GM18951 (cell line): ENCODE measurements at regions not wholly inside any gene's neighbourhood (a gene's known extent, or its start where the extent isn't known, plus 50 kb on each side); places are given as distances from the start of the nearest gene placed in this dataset.

Experiments used
- POLR2A ChIP-seq: IDR thresholded peaks from 4 replicates; pipeline ENCODE4 v1.6.1; 2011; ENCODE audit warnings: mild to moderate bottlenecking; ENCODE audit not compliant: insufficient read length, insufficient read depth; ENCODE audit errors: extremely low read depth
- in situ Hi-C: fragments of 300-500 bp; cut with MboI; formaldehyde crosslinking; loops from one replicate; pipeline ENCODE4 v1.12.0; 2022; ENCODE audit warnings: low sequenced_read_pairs, mixed read lengths, inconsistent platforms; ENCODE audit not compliant: unreplicated experiment

DNA sequence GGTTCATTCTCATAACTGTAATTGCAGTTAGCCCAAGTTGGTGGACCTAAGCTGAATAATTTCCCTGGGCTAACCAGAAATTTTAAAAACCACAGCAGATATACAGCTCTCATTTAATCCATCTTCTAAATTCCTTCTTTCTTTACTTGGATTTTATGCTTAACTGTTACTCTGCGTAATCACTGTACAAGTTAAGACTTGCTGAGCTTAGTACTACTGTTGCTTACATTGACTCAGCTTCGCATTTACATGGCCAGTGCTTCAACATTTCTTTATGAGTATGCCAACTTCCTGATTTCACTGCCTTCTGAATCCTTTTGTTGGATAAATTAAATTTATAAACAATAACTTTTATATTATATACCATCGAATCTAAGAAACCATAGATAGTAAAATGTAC is 147.4 kb downstream of the SLC38A4 start:
- in situ Hi-C loops: no loop called here
- TF ChIP-seq POLR2A: no peak

DNA sequence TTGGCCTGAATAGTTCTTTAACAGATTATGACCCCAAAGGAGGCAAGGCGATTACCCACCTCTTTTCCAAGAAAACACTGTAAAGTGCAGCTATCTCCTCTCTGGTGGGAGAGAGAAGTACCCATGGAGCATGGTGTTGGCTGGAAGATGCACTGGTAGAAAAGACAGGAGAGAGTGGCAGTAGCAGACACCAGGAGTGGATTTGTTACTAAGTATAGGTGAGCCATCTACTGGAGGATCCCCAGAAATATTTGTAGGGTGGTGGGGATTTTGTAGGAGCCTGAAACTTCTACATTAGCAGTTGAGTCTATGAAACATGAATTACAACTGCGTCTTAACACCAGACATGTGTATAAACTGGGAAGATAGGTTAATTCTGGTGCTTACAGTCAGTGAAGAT is 148.0 kb downstream of the SLC38A4 start:
- TF ChIP-seq POLR2A: no peak

GRCh38 chr12:46676797-46677520 is 148.8 kb downstream of the SLC38A4 start:
- no peak for TF ChIP-seq POLR2A
- in situ Hi-C loops: no loop called here

More for the DNA sequence above, 148.0 kb downstream of the SLC38A4 start:
- in situ Hi-C loops: no loop called here

DNA sequence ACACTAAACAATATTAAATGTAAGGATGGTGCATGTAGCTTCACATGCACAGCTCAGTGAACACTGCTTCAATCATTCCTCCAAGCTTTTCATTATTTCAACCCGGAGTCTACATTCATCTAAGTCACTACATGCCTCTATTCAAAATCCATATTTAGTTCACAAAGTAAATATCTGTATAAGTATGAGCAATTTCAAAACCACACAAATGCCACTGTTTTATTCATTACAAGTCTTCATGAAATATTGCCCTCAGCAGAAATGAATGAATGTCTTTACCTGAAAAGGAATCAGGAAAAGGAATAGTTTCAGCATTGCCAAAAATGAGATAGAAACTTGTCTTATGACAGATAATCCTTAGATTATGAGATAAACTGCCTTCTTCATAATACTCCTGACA is 149.4 kb downstream of the SLC38A4 start:
- TF ChIP-seq POLR2A: no peak
- in situ Hi-C loops: no loop called here

GRCh38 chr12:46675736-46676135 is 150.1 kb downstream of the SLC38A4 start:
- in situ Hi-C loops: no loop called here
- TF ChIP-seq POLR2A: no peak

GRCh38 chr12:46674800-46675199 is 151.0 kb downstream of the SLC38A4 start:
- in situ Hi-C loops: no loop called here
- TF ChIP-seq POLR2A: no peak

- TF ChIP-seq POLR2A: no peak
- in situ Hi-C loops: no loop called here
Measured at GRCh38 chr12:46674129-46674528, 151.7 kb downstream of the SLC38A4 start.

DNA sequence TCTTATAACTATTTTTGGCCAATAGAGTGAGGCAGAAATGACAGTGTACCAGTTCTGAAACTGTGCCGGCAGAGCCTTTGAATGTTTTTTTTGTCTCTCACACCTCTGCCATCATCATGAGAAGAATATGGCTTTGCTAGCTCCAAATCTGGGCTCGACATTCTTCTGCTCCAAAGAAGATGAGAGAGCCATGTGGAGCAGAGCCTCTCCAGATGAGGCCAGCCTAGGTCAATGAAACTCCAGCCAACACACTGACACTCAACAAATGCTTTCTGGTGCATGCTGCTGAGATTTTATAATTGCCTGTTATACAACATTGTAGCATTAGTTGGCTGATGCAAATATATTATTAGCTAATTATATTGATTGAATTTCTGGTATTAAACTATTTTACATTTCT is 154.7 kb downstream of the SLC38A4 start:
- in situ Hi-C loops: no loop called here

GRCh38 chr12:46670636-46671035 is 155.2 kb downstream of the SLC38A4 start:
- no peak for TF ChIP-seq POLR2A
- in situ Hi-C loops: no loop called here

More for the DNA sequence above, 154.7 kb downstream of the SLC38A4 start:
- no peak for TF ChIP-seq POLR2A

- in situ Hi-C loops: loop anchor here (10.0 kb wide), 1 partner anchor 315 kb away; no protein-coding TSS in a partner anchor
- no peak for TF ChIP-seq POLR2A
Measured at GRCh38 chr12:46669720-46670119, 156.1 kb downstream of the SLC38A4 start.

DNA sequence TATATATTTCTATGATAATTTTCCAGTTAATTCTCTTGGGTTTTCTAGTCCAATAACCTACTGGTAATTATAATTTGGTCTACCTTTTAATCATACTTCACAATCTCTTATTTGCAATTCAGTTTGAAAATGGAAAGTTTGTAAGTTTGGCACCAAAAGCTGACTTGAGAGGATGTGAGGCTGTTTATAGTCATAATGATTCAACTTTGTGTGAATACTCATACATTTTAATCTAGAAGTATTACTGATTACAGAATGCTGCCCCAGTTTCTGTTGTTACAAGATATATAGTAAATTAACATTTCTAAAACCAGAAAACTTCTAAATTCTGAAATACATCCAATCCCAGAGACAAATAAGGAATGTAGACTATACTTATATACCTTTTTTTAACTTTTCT is 158.2 kb downstream of the SLC38A4 start:
- in situ Hi-C loops: loop anchor here (10.0 kb wide), 1 partner anchor 313 kb away; no protein-coding TSS in a partner anchor
- no peak for TF ChIP-seq POLR2A

DNA sequence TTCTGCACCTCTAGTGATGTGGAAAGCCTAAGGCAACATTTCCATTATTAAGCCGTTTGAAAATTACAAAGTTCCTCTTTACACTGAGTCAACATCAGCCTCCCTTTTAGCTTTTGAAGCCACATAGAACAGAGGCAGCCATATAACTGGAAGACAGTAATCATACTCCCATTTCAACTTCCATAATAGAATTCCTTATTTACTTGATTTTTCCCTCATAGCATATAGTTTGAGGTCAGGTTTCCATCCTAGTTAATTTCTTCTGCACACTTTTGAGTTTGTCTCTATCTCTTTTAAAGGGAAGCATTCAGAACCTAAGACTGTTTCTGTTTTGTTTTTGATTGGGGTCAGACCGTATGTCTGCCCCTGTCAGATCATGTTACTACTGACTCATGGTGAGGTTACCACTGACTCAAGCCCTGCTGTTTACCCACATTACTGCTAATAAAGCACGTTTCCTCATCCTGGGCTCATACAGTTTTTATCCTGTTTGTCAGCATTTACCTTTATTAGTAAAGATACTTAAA is 161.0 kb downstream of the SLC38A4 start:
- in situ Hi-C loops: loop anchor here (10.0 kb wide), 1 partner anchor 310 kb away; no protein-coding TSS in a partner anchor
- TF ChIP-seq POLR2A: no peak

DNA sequence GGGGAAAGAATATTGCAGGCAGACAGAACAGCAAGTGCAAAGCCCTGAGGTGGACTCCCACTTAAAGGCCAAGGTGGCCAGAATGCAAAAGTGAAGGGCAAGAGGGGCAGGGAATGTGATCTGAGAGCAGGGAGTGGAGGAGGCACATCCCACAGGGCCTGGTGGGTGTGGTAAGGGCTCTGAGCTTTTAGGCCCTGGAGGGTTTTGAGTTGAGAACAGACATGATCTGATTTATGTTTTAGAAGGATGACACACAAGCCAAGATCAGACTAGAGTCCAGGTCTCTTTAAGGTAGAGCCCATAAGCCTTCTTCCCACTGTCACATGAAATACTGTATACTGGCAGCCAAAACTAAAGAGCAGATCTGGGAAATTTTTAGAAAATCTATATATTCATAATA is 162.5 kb downstream of the SLC38A4 start:
- in situ Hi-C loops: loop anchor here (10.0 kb wide), 1 partner anchor 309 kb away; no protein-coding TSS in a partner anchor
- TF ChIP-seq POLR2A: no peak

DNA sequence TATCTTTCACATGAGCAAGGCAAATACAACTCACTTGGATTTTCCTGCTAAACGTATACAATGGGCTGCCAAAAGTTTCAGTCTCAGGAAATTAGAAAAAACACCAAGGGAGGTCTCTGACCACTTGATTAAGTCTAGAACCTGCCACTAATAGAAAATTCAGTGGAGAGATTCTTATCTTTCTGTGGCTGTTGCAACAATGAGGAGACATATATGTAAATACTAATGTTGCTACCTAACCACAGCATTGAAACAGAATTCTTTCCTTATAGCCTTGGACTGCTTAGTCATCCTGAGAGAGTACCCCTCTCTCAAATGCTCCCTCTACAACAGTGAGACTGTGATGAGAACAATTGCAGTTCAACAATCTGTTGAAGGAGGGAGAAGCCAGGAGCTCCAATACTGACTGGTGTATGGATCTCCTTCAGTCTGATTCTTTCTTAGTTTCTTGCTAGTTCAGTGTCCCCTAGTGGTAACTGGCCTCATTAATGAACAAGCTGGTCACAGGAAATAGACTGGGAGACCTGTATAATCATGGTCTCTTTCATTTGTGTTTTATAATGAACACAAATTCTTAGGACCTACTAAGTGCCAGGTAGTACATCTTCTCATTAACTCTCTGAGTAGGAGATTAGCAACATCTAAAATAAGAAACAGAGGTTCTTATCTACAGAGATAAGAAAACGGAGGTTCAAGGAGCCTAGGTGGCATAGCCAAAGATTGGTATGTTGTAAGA is 164.5 kb downstream of the SLC38A4 start:
- in situ Hi-C loops: loop anchor here (10.0 kb wide), 1 partner anchor 306 kb away; no protein-coding TSS in a partner anchor
- no peak for TF ChIP-seq POLR2A

DNA sequence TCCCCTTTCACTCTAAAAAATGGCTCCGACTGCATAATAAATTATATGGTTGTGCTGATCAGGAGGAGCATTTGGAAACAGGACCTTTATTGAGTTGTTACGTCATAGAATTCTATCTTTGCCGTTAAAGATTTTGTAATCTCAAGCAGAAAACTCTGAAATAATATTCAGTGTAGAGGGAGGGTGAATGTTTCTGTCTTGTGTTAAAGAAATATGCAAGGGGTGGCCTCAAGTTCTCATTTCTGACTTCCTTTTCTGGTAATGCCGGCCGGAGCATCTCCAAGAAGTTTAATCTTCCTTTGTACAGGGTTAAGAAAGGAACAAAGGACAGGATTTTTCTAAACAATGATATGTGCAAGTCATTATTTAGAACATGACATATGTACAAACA is 165.1 kb downstream of the SLC38A4 start:
- TF ChIP-seq POLR2A: no peak
- in situ Hi-C loops: loop anchor here (10.0 kb wide), 1 partner anchor 306 kb away; no protein-coding TSS in a partner anchor
